H9 (cell line): ENCODE measurements at regions not wholly inside any gene's neighbourhood (a gene's known extent, or its start where the extent isn't known, plus 50 kb on each side); places are given as distances from the start of the nearest gene placed in this dataset.

Experiments
- DNase-seq: peaks from one replicate; pipeline ENCODE4 v3.0.0-alpha.2; 2017
- H2AFZ ChIP-seq: one replicate; pipeline ENCODE4 v1.6.1; 2013; ENCODE audit warnings: mild to moderate bottlenecking, low read length, control low read depth, moderate library complexity
- H2AK5ac ChIP-seq: 2 replicates; pipeline ENCODE4 v1.6.1; 2013; ENCODE audit warnings: low read length, control low read depth, mixed read lengths; ENCODE audit not compliant: insufficient read length
- H2BK120ac ChIP-seq: one replicate; pipeline ENCODE4 v1.6.1; 2013; ENCODE audit warnings: low read depth, mild to moderate bottlenecking, low read length, control low read depth, inconsistent platforms; ENCODE audit not compliant: poor library complexity, severe bottlenecking
- H2BK12ac ChIP-seq: 2 replicates; pipeline ENCODE4 v1.6.1; 2013; ENCODE audit warnings: low read length, control low read depth, mixed read lengths, low read depth; ENCODE audit not compliant: insufficient read length
- H2BK15ac ChIP-seq: 2 replicates; pipeline ENCODE4 v1.6.1; 2013; ENCODE audit warnings: low read depth, low read length, control low read depth
- H2BK20ac ChIP-seq: one replicate; pipeline ENCODE4 v1.6.1; 2013; ENCODE audit warnings: low read depth, mild to moderate bottlenecking, low read length, control low read depth, inconsistent platforms; ENCODE audit not compliant: poor library complexity, severe bottlenecking
- H2BK5ac ChIP-seq: 2 replicates; pipeline ENCODE4 v1.6.1; 2013; ENCODE audit warnings: low read length, control low read depth, mixed read lengths; ENCODE audit not compliant: insufficient read length
- H3K14ac ChIP-seq: 2 replicates; pipeline ENCODE4 v1.6.1; 2013; ENCODE audit warnings: low read length, control low read depth; ENCODE audit not compliant: insufficient read depth
- H3K18ac ChIP-seq: 2 replicates; pipeline ENCODE4 v1.6.1; 2013; ENCODE audit warnings: low read depth, mild to moderate bottlenecking, mixed read lengths, low read length, control low read depth; ENCODE audit not compliant: insufficient read length
- H3K23ac ChIP-seq: 2 replicates; pipeline ENCODE4 v1.6.1; 2013; ENCODE audit warnings: low read length, control low read depth, mixed read lengths, low read depth; ENCODE audit not compliant: insufficient read length
- H3K23me2 ChIP-seq: 2 replicates; pipeline ENCODE4 v1.6.1; 2013; ENCODE audit warnings: low read depth, mild to moderate bottlenecking, mixed read lengths, low read length, control low read depth; ENCODE audit not compliant: insufficient read length, poor library complexity, severe bottlenecking
- H3K27ac ChIP-seq: 2 replicates; pipeline ENCODE4 v1.5.1; 2013; ENCODE audit warnings: low read length, control low read depth, mixed read lengths, low read depth; ENCODE audit not compliant: insufficient read length
- H3K27me3 ChIP-seq: 2 replicates; pipeline ENCODE4 v1.6.1; 2013; ENCODE audit warnings: low read length, control low read depth, inconsistent platforms; ENCODE audit not compliant: insufficient read depth
- H3K4ac ChIP-seq: 2 replicates; pipeline ENCODE4 v1.6.1; 2013; ENCODE audit warnings: low read depth, mild to moderate bottlenecking, control low read depth, inconsistent platforms, low read length, moderate library complexity
- H3K4me1 ChIP-seq: 2 replicates; pipeline ENCODE4 v1.6.1; 2013; ENCODE audit warnings: low read length, control low read depth, inconsistent platforms; ENCODE audit not compliant: insufficient read depth
- H3K4me2 ChIP-seq: 2 replicates; pipeline ENCODE4 v1.6.1; 2013; ENCODE audit warnings: low read length, control low read depth, mixed read lengths; ENCODE audit not compliant: insufficient read length, insufficient read depth
- H3K56ac ChIP-seq: 2 replicates; pipeline ENCODE4 v1.6.1; 2013; ENCODE audit warnings: low read depth, mild to moderate bottlenecking, mixed read lengths, low read length, control low read depth; ENCODE audit not compliant: insufficient read length
- H3K79me1 ChIP-seq: 2 replicates; pipeline ENCODE4 v1.6.1; 2013; ENCODE audit warnings: low read depth, mild to moderate bottlenecking, moderate library complexity, low read length, control low read depth, inconsistent platforms; ENCODE audit not compliant: insufficient read depth, poor library complexity, severe bottlenecking
- H3K79me2 ChIP-seq: 2 replicates; pipeline ENCODE4 v1.6.1; 2013; ENCODE audit warnings: low read length, control low read depth, inconsistent platforms; ENCODE audit not compliant: insufficient read depth
- H3K9ac ChIP-seq: 2 replicates; pipeline ENCODE4 v1.6.1; 2013; ENCODE audit warnings: low read length, control low read depth, mixed read lengths; ENCODE audit not compliant: insufficient read length; ENCODE audit errors: extremely low read depth
- H3K9me3 ChIP-seq: one replicate; pipeline ENCODE4 v1.6.1; 2013; ENCODE audit warnings: low read depth, low read length, inconsistent platforms; ENCODE audit not compliant: control insufficient read depth
- H3T11ph ChIP-seq: one replicate; pipeline ENCODE4 v1.6.1; 2013; ENCODE audit warnings: mild to moderate bottlenecking, low read length, control low read depth, inconsistent platforms
- H4K20me1 ChIP-seq: one replicate; pipeline ENCODE4 v1.6.1; 2013; ENCODE audit not compliant: control insufficient read depth, insufficient read length, insufficient read depth
- H4K5ac ChIP-seq: 2 replicates; pipeline ENCODE4 v1.6.1; 2013; ENCODE audit warnings: low read depth, mild to moderate bottlenecking, mixed read lengths, low read length, control low read depth; ENCODE audit not compliant: insufficient read length
- H4K8ac ChIP-seq: replicated peaks from 2 replicates; pipeline ENCODE4 v1.6.1; 2013; ENCODE audit warnings: low read length, control low read depth, mixed read lengths, low read depth; ENCODE audit not compliant: insufficient read length
- H4K91ac ChIP-seq: 2 replicates; pipeline ENCODE4 v1.6.1; 2013; ENCODE audit warnings: low read depth, mild to moderate bottlenecking, moderate library complexity, mixed read lengths, low read length, control low read depth; ENCODE audit not compliant: insufficient read length
- H3K27ac Mint-ChIP-seq, 3 experiments: 2 replicates in 2 of 3; 3 replicates in 1 of 3; pipeline ENCODE4 v1.8.0; 2020 to 2021; ENCODE audit warnings: mixed read lengths in 3 of 3, mild to moderate bottlenecking in 1 of 3, moderate library complexity in 1 of 3
- H3K27me3 Mint-ChIP-seq: 2 replicates; pipeline ENCODE4 v1.8.0; 2021; ENCODE audit warnings: low read depth, mild to moderate bottlenecking, moderate library complexity, mixed read lengths
- H3K36me3 Mint-ChIP-seq, 3 experiments: 2 replicates in 2 of 3; 3 replicates in 1 of 3; pipeline ENCODE4 v1.8.0; 2020 to 2021; ENCODE audit warnings: low read depth in 3 of 3, mixed read lengths in 3 of 3; ENCODE audit not compliant: insufficient read depth in 1 of 3
- H3K4me1 Mint-ChIP-seq, 2 experiments: 2 replicates each; pipeline ENCODE4 v1.8.0; 2020; ENCODE audit warnings: mixed read lengths in 2 of 2
- H3K4me3 Mint-ChIP-seq, 2 experiments: 2 replicates in 1 of 2; 3 replicates in 1 of 2; pipeline ENCODE4 v1.8.0; 2020 to 2021; ENCODE audit warnings: mild to moderate bottlenecking in 2 of 2, mixed read lengths in 2 of 2, moderate library complexity in 1 of 2
- H3K9me3 Mint-ChIP-seq, 2 experiments: 2 replicates in 1 of 2; 3 replicates in 1 of 2; pipeline ENCODE4 v1.8.0; 2020; ENCODE audit warnings: mild to moderate bottlenecking in 2 of 2, mixed read lengths in 2 of 2, moderate library complexity in 1 of 2
- CTCF ChIP-seq: fragments of 200-600 bp; sonication (generic); conservative IDR thresholded peaks from 3 replicates; pipeline ENCODE4 v1.8.0; 2021; ENCODE audit warnings: antibody characterized with exemption, mild to moderate bottlenecking
- WGBS: extraction: QIAGEN DNeasy Blood & Tissue Kit; methylation state at CpG from one replicate; pipeline ENCODE4 v1.1.7; 2013; ENCODE audit warnings: missing lambda C conversion rate, low lambda C conversion rate, mixed read lengths; ENCODE audit not compliant: insufficient read length; ENCODE audit errors: extremely low coverage; 5-methylcytosine and 5-hydroxymethylcytosine counted together

- no peaks in the 10 kb centered on the region for H3K27me3 ChIP-seq
- no peak for DNase-seq
- H2BK12ac ChIP-seq, result no peak overlapping the region
- no peaks in the 10 kb centered on the region for H4K20me1 ChIP-seq
- H3K27me3 Mint-ChIP-seq, result peaks cover 2% of the 10 kb centered on the region
- no peak overlapping the region; the same call in 1 of the 2 replicates for H3K14ac ChIP-seq
- TF ChIP-seq CTCF, result no peak
- H3K27ac ChIP-seq, result no peak overlapping the region
- no peak overlapping the region for H3K4ac ChIP-seq
- H3K23me2 ChIP-seq, result no peaks in the 10 kb centered on the region
- H3T11ph ChIP-seq, result no peak overlapping the region
- no peak overlapping the region for H3K4me2 ChIP-seq
- no peak overlapping the region for H2AFZ ChIP-seq
- no peak overlapping the region for H3K56ac ChIP-seq
- no peak overlapping the region for H2BK15ac ChIP-seq
- H4K91ac ChIP-seq, result no peak overlapping the region
- no peak overlapping the region for H2BK5ac ChIP-seq
- no peak overlapping the region for H3K9ac ChIP-seq
- H3K4me1 ChIP-seq, result no peaks in the 10 kb centered on the region; the same call in 1 of the 2 replicates
- H4K8ac ChIP-seq, result no peak overlapping the region
- H2AK5ac ChIP-seq, result no peak overlapping the region
- no peak overlapping the region for H2BK120ac ChIP-seq
- no peak overlapping the region for H2BK20ac ChIP-seq
- no peaks in the 10 kb centered on the region for H3K79me2 ChIP-seq
- no CpG with 5 or more reads among the region's 4 CpGs for WGBS
- peak overlapping the region in 1 of 3 experiments; percentile 24; a peak in 1 of 7 replicates for H3K27ac Mint-ChIP-seq
- peaks cover 2 to 3% of the 10 kb centered on the region in 2 experiments; a peak in 4 of 5 replicates for H3K9me3 Mint-ChIP-seq
- no peak overlapping the region for H3K23ac ChIP-seq
- H3K4me1 Mint-ChIP-seq, result peaks cover 0 to 2% of the 10 kb centered on the region in 2 experiments; a peak in 1 of 4 replicates
- no peaks in the 10 kb centered on the region for H3K79me1 ChIP-seq
- H4K5ac ChIP-seq, result no peak overlapping the region
- H3K36me3 Mint-ChIP-seq, result no peaks in the 10 kb centered on the region
- no peak overlapping the region for H3K18ac ChIP-seq
- H3K9me3 ChIP-seq, result no peaks in the 10 kb centered on the region
- H3K4me3 Mint-ChIP-seq, result no peak overlapping the region
Observed at GRCh38 chr3:13188181-13188779, 115.1 kb upstream of the IQSEC1 start.
